ENCODE measurements at regions not wholly inside any gene's neighbourhood (a gene's known extent, or its start where the extent isn't known, plus 50 kb on each side); places are given as distances from the start of the nearest gene placed in this dataset.

DNA sequence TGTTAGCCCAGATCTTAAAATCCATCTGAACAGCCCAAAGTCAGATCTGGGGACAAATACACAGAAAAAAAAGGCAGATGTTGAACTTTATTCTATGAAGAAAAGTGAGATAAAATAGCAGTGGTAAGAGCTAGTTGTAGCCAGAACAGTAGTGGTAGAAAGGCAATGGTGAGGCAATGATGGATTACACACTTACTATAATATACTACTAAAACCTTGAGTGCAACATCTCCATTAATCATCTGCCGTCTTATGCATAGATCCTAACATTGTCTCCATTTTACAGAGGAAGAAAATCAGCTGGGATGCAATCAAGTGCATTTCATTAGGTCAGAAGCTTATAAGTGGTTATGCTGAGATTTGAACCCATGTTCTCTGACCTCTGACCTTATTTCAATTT lies 699.6 kb downstream of the CDH11 start:
- TF ChIP-seq, protein P1, sequence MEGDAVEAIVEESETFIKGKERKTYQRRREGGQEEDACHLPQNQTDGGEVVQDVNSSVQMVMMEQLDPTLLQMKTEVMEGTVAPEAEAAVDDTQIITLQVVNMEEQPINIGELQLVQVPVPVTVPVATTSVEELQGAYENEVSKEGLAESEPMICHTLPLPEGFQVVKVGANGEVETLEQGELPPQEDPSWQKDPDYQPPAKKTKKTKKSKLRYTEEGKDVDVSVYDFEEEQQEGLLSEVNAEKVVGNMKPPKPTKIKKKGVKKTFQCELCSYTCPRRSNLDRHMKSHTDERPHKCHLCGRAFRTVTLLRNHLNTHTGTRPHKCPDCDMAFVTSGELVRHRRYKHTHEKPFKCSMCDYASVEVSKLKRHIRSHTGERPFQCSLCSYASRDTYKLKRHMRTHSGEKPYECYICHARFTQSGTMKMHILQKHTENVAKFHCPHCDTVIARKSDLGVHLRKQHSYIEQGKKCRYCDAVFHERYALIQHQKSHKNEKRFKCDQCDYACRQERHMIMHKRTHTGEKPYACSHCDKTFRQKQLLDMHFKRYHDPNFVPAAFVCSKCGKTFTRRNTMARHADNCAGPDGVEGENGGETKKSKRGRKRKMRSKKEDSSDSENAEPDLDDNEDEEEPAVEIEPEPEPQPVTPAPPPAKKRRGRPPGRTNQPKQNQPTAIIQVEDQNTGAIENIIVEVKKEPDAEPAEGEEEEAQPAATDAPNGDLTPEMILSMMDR (IDR thresholded peaks at IDR 0.05), result no peak
- no peak overlapping the region for H3K4me3 ChIP-seq
- H3K27me3 ChIP-seq, result no peaks in the 10 kb centered on the region
- no peak for DNase-seq (ENCODE audit: low spot score in 2 of 2)
- H3K4me1 ChIP-seq, result peaks cover 0 to 9% of the 10 kb centered on the region in 2 donors
- H3K36me3 ChIP-seq, result no peaks in the 10 kb centered on the region
- no peak overlapping the region for H3K27ac ChIP-seq
- intact Hi-C loops (cut with DNase I), result no loop called here
- H3K9me3 ChIP-seq, result no peaks in the 10 kb centered on the region

GRCh38 chr16:64421515-64421914 lies 700.3 kb downstream of the CDH11 start:
- no peaks in the 10 kb centered on the region for H3K27me3 ChIP-seq
- H3K9me3 ChIP-seq, result no peaks in the 10 kb centered on the region
- H3K27ac ChIP-seq, result no peak overlapping the region
- intact Hi-C loops (cut with DNase I), result no loop called here
- no peaks in the 10 kb centered on the region for H3K36me3 ChIP-seq
- TF ChIP-seq, protein P1 (IDR thresholded peaks at IDR 0.05), result no peak
- no peak overlapping the region for H3K4me3 ChIP-seq
- DNase-seq (ENCODE audit: low spot score in 2 of 2), result no peak
- H3K4me1 ChIP-seq, result peaks cover 0 to 9% of the 10 kb centered on the region in 2 donors

GRCh38 chr16:64419832-64420231 lies 702.0 kb downstream of the CDH11 start:
- intact Hi-C loops (cut with DNase I), result no loop called here
- no peak for DNase-seq (ENCODE audit: low spot score in 2 of 2)
- Histone ChIP-seq H3K4me3 (no peak overlapping the region), H3K36me3 (no peaks in the 10 kb centered on the region), H3K4me1 (peaks cover 0 to 9% of the 10 kb centered on the region in 2 donors), H3K27me3 (no peaks in the 10 kb centered on the region), H3K9me3 (no peaks in the 10 kb centered on the region), H3K27ac (no peak overlapping the region)
- TF ChIP-seq, protein P1 (IDR thresholded peaks at IDR 0.05), result no peak

DNA sequence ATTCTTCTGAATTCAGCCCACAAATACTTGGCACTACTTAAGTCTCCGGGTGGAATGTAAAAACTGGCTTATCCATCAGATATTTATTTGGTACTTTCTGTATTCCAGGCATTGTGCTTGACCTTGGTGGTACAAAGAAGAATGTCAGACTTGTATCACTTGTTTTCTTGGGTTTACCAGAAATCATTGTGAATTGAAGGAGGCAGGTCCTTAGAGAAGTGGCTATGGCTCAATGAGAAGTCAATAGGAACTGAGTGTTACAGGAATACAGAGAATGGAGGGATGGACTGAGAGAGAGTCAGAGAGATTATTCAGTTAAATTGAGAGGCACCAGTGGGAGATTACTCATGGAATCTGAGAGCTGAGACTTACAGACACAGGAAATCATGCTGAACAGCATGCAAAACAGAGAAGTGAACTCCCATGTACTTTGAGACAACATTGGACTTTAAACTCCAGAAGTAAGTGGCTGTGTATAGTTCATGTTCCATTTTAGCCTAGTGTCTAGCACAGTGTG lies 704.1 kb downstream of the CDH11 start:
- no peaks in the 10 kb centered on the region for H3K36me3 ChIP-seq
- H3K4me1 ChIP-seq, result peaks cover 0 to 18% of the 10 kb centered on the region in 2 donors
- no peak overlapping the region for H3K4me3 ChIP-seq
- intact Hi-C loops (cut with DNase I), result no loop called here
- TF ChIP-seq, protein P1 (IDR thresholded peaks at IDR 0.05), result no peak
- no peak for DNase-seq (ENCODE audit: low spot score in 2 of 2)
- no peaks in the 10 kb centered on the region for H3K9me3 ChIP-seq
- H3K27me3 ChIP-seq, result no peaks in the 10 kb centered on the region
- peak overlapping the region in 1 of 2 donors; percentile 44 for H3K27ac ChIP-seq

DNA sequence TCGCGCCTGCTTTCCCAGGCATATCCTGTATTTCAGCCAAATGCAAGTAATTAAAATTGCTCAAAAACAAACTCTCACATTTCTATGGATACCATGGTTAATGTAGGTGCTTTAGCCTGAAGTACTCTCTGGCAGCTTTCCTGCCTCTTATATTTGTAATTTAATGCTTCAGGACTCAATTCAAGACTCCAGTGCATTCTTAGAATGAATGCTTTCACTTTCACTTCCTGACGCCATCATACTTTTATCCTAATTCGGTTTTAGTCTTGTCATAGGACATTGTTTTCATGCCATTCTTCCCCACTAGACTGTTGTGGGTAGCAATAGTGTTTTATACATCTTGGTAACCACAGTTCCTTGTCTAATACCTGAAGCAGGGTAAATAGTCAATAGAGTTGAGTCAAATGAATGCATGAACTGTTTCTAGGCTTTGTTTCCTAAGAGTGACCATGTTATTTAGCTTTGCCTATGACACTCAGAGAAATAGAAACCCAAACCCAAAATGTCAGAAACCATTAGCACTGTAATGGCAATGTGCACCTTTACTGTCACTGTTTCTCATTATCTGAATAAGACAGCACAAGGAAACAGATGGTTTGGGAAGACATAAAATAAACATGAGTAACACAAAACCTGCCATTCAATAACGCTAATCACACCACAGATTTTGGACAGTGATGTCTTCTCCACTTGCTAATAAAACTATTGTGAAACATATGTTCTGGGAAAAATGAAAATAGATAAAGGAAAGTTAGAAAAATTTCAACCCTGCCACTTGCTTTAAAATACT lies 705.5 kb downstream of the CDH11 start:
- Histone ChIP-seq H3K27ac (no peak overlapping the region), H3K4me1 (peaks cover 0 to 22% of the 10 kb centered on the region in 2 donors), H3K9me3 (no peaks in the 10 kb centered on the region), H3K4me3 (peak overlapping the region; percentile 31 to 37), H3K36me3 (no peaks in the 10 kb centered on the region), H3K27me3 (no peaks in the 10 kb centered on the region)
- TF ChIP-seq, protein P1 (IDR thresholded peaks at IDR 0.05), result no peak
- DNase-seq (ENCODE audit: low spot score in 2 of 2), result no peak
- intact Hi-C loops (cut with DNase I), result no loop called here

Measured in ascending aorta (tissue), 2 donors.